Gastrocnemius medialis (tissue), 4 donors: ENCODE measurements at regions not wholly inside any gene's neighbourhood (a gene's known extent, or its start where the extent isn't known, plus 50 kb on each side); places are given as distances from the start of the nearest gene placed in this dataset.

ENCODE experiments used
- CTCF ChIP-seq, 5 experiments: fragments of 450-650 bp in 3 of 5; fragments of 200-600 bp in 2 of 5; sonication (generic) in 2 of 5; IDR thresholded peaks in 4 of 5; conservative IDR thresholded peaks in 1 of 5; 1 replicate in 4 of 5; 2 replicates in 1 of 5; pipeline ENCODE4 v1.5.1; 2016 to 2019; ENCODE audit warnings: antibody characterized with exemption in 5 of 5, mild to moderate bottlenecking in 3 of 5, moderate library complexity in 3 of 5
- POLR2A ChIP-seq, 2 donors: fragments of 450-650 bp; IDR thresholded peaks; one replicate each; pipeline ENCODE4 v1.6.1; 2017; ENCODE audit warnings: antibody characterized with exemption in 2 of 2, mild to moderate bottlenecking in 2 of 2, moderate library complexity in 2 of 2

DNA sequence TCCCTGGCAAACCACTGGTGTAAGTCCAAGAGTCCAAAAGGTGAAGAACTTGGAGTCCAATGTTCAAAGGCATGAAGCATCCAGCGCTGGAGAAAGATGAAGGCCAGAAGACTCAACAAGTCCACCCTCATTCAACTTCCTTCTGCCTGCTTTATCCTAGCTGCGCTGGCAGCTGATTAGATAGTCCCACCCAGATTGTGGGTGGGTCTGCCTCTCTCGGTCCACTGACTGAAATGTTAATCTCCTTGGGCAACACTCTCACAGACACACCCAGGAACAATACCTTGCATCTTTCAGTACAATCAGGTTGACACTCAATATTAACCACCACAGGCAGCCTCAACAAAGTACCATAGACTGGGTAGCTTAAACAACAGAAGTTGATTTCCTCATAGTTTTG is 245.9 kb upstream of the IGF1R start:
- TF ChIP-seq CTCF (IDR thresholded peaks at IDR 0.05 in 4 of 5, conservative IDR thresholded peaks at IDR 0.05 in 1 of 5) (no peak), POLR2A (IDR thresholded peaks at IDR 0.05) (no peak)
